NCI-H2029 treated with DMSO at 0.1 percent for 48 hours (cell line): ENCODE measurements at regions not wholly inside any gene's neighbourhood (a gene's known extent, or its start where the extent isn't known, plus 50 kb on each side); places are given as distances from the start of the nearest gene placed in this dataset.
"Not testable (repeated sequence)": the region's sequence is repeated elsewhere in the genome, so short reads cannot be mapped to it uniquely, and the experiment has no call there.

Experiments used
- DNase-seq: peaks from one replicate; lab custom pipeline; 2025; lab: John Stamatoyannopoulos, UW

DNA sequence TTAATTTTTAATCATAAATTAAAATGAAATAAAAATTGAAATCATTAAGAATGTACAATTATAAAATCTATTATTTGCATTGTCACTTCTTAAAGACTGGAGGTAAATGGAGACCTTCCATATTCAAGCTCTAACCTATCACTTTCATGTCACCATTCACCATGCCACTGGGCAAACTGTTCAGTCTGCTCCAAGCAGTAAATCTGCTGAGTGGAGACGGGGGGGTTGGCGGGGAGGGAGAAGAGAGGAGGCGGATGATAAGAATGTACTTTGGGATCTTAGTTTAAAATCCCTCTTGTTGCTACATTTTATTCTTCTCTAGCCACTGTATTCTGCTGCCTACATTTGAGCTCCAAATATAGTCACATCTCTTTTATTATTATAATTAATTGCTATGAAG is 365.9 kb upstream of the NFIA start:
- DNase-seq, result no peak

DNA sequence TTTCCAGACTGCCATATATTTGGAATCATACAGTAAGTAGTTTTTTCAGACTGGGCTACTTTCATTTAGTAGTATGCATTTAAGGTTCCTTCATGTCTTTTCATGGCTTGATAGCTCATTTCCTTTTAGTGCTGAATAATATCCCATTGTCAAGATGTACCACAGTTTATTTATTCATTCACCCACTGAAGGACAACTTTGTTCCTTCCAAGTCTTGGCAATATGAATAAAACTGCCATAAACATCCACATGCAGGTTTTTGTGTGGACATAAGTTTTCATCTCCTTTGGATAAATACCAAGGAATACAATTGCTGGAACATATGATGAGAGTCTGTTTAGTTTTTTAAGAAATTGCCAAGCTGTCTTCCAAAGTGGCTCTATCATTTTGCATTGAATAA is 366.4 kb upstream of the NFIA start:
- no peak for DNase-seq

GRCh38 chr1:60709426-60709825 is 372.9 kb upstream of the NFIA start:
- no peak for DNase-seq

GRCh38 chr1:60705026-60705425 is 377.3 kb upstream of the NFIA start:
- no peak for DNase-seq

DNA sequence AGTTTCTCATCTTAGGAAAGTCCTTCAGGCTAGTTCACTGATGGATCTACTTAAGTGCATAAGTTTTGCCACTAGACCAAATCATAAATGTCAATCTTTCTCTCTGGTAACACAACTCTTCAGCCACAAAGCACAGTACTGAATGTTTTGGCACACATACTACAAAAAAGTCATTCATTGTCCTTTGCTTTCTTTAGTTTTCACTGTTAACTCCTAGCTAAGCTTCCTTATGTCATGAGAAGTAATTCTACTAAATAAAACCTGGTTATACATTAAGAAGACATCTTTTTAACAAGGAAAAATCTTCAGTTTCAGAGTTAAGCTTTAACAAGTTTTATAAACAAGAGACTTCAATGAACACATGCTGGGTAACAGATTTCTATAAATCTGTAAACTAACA is 379.2 kb upstream of the NFIA start:
- DNase-seq, result no peak

DNA sequence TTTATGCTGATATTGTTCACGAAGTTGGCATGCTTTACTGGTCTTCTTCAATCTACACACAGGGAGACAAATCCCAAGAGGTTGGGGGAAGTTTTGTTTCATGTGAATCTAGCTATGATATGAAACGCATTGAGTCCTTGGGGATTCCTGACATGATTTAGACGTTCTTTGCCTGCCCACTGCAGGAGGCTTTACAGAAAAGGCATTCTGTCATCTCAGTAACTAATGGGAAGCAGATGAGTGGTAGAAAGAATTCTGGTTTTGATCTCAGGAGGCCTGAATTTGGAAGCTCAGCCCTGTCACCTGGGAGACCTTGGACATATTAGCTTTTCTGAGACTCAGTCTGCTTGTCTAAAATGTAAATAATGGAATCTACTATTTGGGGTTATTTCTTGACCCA is 383.0 kb upstream of the NFIA start:
- DNase-seq, result no peak

GRCh38 chr1:60697204-60697994 is 385.0 kb upstream of the NFIA start:
- no peak for DNase-seq

DNA sequence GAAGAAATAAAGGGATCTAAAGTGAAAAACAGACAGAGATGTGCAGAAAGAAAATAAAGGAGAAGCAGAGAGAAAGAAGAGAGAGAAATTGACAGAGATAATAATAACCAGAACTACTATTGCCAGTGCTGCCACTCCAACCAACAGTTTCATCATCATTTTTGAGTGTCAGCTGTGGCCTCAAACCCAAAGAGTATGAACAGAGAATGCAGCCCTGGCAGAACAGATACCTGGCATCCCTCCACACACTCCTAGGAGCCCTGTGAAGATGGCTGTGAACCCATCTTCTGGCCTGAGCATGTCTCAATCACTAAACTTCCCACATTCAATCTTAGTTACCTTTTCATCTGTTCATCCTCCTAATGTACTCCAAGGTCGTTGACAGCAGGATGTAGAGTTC is 385.8 kb upstream of the NFIA start:
- no peak for DNase-seq

GRCh38 chr1:60695716-60696171 is 386.6 kb upstream of the NFIA start:
- DNase-seq, result no peak

- DNase-seq, result no peak
Measured at GRCh38 chr1:60694980-60695379, 387.4 kb upstream of the NFIA start.

DNA sequence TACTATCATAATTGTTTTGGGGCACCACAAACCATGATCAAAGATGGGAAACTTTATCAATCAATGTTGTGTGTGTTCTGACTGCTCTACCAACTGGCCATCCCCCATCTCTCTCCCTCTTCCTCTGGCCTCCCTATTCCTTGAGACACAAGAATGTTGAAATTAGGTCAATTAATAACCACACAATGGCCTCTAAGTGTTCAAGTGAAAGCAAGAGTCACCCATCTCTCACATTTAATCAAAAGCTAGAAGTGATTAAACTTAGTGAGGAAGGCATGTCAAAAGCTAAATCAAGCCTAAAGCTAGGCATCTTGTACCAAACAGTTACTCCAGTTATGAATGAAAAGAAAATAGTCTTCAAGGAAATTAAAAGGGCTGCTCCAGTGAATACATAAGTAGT is 390.3 kb upstream of the NFIA start:
- no peak for DNase-seq

GRCh38 chr1:60688221-60688620 is 394.1 kb upstream of the NFIA start:
- not testable (repeated sequence) for DNase-seq

- DNase-seq, result no peak
Measured at GRCh38 chr1:60681095-60681860, 401.1 kb upstream of the NFIA start.

GRCh38 chr1:60679524-60680375 is 402.6 kb upstream of the NFIA start:
- DNase-seq, result no peak

- DNase-seq, result no peak
Measured at GRCh38 chr1:60678802-60679201, 403.6 kb upstream of the NFIA start.

GRCh38 chr1:60678391-60678790 is 404.0 kb upstream of the NFIA start:
- DNase-seq, result no peak

DNA sequence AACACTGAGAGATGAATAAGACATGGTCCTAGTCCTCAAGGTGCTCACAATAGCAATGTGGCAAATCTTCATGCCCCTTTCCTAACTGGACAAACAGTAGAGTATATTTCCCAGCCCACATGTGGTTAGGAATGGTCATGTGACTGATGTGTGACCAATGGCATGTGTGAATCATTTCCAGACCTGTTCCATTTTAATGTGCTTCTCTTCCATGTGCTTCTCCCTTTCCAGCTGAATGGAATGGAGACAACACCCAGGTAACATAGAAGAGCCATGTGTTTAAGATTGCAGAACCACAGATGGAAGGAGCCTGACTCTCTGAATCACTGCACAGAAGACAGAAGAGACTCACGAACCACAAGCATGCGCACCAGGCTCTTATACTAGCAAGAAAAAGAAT is 409.9 kb upstream of the NFIA start:
- no peak for DNase-seq

DNA sequence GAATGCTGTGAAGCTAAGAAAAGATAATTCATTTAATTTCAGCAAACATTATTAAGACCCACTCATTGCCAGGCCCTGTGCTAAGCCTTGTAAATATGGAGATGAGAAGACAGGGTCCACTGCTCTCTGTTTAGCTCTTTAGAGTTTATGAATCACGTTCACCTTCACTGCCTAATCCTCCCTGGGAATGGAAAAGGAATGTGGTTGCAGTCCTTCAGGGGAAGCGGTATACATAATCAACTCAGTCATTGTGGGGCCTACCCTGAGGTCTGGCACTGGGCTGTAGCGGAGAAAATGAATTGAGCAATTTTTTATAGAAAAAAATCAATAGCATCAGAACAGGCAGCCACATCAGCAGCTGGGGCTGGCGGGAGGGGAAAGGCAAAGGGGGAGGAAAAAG is 412.1 kb upstream of the NFIA start:
- no peak for DNase-seq

DNA sequence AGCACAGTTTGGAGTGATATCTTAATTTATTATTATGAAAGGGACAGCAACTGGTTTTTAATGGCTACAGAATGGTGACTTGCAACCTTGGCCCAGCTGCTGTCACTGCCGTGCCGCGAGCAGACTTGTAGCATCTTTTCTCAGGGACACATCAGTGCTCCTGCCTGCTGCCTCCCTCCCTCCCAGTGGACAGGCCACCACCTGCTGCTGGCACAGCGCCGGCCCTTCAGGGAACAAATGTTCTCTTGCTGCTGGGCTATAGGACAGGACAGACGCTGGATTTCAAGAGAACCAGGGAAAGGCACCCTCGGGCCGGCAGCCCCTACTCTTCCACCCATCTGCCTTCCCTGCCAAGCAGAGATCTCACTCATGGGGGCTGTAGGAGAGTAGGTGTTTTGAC is 413.8 kb upstream of the NFIA start:
- DNase-seq, result peak; percentile 19

DNA sequence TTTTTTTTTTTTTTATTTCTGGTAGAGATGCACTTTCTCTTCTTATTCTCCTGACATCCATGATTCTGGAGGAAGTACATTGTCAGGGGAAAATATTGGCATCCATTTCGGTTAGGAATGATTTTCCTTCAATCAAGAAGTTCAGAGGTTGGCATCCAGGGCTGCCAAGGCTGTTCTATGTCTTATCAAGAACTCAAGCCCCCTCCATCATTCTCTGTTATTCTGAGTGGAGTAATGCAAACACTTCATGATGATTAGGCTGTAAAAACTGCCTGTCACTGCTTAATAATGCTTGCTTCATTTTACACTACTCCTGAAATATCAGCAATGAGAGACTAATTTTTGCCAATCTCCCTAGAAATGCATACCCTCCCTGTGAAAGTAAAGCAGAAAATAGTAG is 417.1 kb upstream of the NFIA start:
- no peak for DNase-seq

- DNase-seq, result no peak
Measured at GRCh38 chr1:60664086-60664625, 418.2 kb upstream of the NFIA start.

DNA sequence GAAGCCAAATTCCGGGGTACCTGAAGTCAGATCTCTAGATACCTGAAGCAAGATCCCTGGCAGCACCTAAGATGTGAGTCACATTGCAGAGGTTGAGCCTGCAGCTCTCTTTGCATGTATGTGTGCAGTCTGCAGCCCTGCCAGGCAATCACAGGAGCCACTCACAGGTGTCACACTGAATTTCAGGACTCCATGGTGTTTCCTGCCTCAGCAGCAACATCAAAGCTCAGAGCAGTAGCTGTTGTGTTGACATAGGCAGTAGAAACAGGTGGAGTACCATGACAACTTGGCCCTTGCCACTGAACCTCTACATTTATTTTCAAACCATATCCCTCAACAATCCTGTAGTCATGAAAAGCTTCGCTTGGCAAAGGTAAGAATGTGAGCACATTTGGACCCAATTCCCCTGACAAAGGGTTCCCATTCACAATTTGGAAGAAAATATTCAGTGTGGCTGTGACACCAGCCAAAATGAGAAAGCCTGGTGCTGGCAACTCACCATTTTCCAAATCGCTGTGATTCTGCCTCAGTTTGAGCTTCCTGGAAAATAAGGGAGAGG is 419.8 kb upstream of the NFIA start:
- DNase-seq, result no peak
